Umbilical cord (tissue), 1 donor: ENCODE measurements at regions not wholly inside any gene's neighbourhood (a gene's known extent, or its start where the extent isn't known, plus 50 kb on each side); places are given as distances from the start of the nearest gene placed in this dataset.
"Not testable (repeated sequence)": the region's sequence is repeated elsewhere in the genome, so short reads cannot be mapped to it uniquely, and the experiment has no call there.

Experiments used
- DNase-seq: peaks from one replicate; pipeline ENCODE4 v3.0.0-alpha.2; 2015; ENCODE audit warnings: low spot score

- DNase-seq = no peak
Measured at GRCh38 chr3:74978684-74979083, 364.2 kb upstream of the CNTN3 start.

GRCh38 chr3:74985028-74985904 lies 370.8 kb upstream of the CNTN3 start:
- DNase-seq = not testable (repeated sequence)

- no peak for DNase-seq
Measured at GRCh38 chr3:74988095-74988494, 373.6 kb upstream of the CNTN3 start.

- no peak for DNase-seq
Measured at GRCh38 chr3:74992898-74993297, 378.4 kb upstream of the CNTN3 start.

- peak; percentile 4 for DNase-seq
Measured at GRCh38 chr3:75001330-75001729, 386.9 kb upstream of the CNTN3 start.

- no peak for DNase-seq
Measured at GRCh38 chr3:75012791-75013331, 398.4 kb upstream of the CNTN3 start.

GRCh38 chr3:75014008-75014407 lies 399.5 kb upstream of the CNTN3 start:
- DNase-seq = no peak

GRCh38 chr3:75015280-75015679 lies 400.8 kb upstream of the CNTN3 start:
- no peak for DNase-seq

- DNase-seq = no peak
Measured at GRCh38 chr3:75035146-75035545, 420.7 kb upstream of the CNTN3 start.

GRCh38 chr3:75042941-75043340 lies 428.5 kb upstream of the CNTN3 start:
- no peak for DNase-seq

GRCh38 chr3:75048650-75049049 lies 434.2 kb upstream of the CNTN3 start:
- DNase-seq = no peak

GRCh38 chr3:75049533-75049932 lies 435.1 kb upstream of the CNTN3 start:
- DNase-seq = no peak

- DNase-seq = no peak
Measured at GRCh38 chr3:75059120-75059519, 444.7 kb upstream of the CNTN3 start.

GRCh38 chr3:75061806-75062205 lies 447.3 kb upstream of the CNTN3 start:
- no peak for DNase-seq

GRCh38 chr3:75075158-75075557 lies 460.7 kb upstream of the CNTN3 start:
- no peak for DNase-seq

- DNase-seq = no peak
Measured at GRCh38 chr3:75076481-75076880, 462.0 kb upstream of the CNTN3 start.

- DNase-seq = no peak
Measured at GRCh38 chr3:75078290-75078689, 463.8 kb upstream of the CNTN3 start.

GRCh38 chr3:75082845-75083244 lies 468.4 kb upstream of the CNTN3 start:
- no peak for DNase-seq

- DNase-seq = no peak
Measured at GRCh38 chr3:75089841-75090240, 475.4 kb upstream of the CNTN3 start.

- DNase-seq = no peak
Measured at GRCh38 chr3:75101329-75102147, 487.1 kb upstream of the CNTN3 start.

- no peak for DNase-seq
Measured at GRCh38 chr3:75110741-75111140, 496.3 kb upstream of the CNTN3 start.

GRCh38 chr3:75115695-75116094 lies 501.2 kb upstream of the CNTN3 start:
- no peak for DNase-seq

GRCh38 chr3:75118779-75119178 lies 504.3 kb upstream of the CNTN3 start:
- DNase-seq = no peak
